Stomach (tissue), 4 donors: ENCODE measurements at regions not wholly inside any gene's neighbourhood (a gene's known extent, or its start where the extent isn't known, plus 50 kb on each side); places are given as distances from the start of the nearest gene placed in this dataset.

Source experiments
- CTCF ChIP-seq, 7 experiments: fragments of 450-650 bp in 4 of 7; fragments of 200-600 bp in 3 of 7; sonication (generic) in 3 of 7; IDR thresholded peaks; one replicate each; pipeline ENCODE4 v1.5.1; 2016 to 2019; ENCODE audit warnings: antibody characterized with exemption in 7 of 7, control low read depth in 2 of 7, mild to moderate bottlenecking in 1 of 7
- EP300 ChIP-seq: sonication (generic); formaldehyde crosslinking; IDR thresholded peaks from one replicate; pipeline ENCODE4 v1.6.1; 2017; ENCODE audit warnings: antibody characterized with exemption

DNA sequence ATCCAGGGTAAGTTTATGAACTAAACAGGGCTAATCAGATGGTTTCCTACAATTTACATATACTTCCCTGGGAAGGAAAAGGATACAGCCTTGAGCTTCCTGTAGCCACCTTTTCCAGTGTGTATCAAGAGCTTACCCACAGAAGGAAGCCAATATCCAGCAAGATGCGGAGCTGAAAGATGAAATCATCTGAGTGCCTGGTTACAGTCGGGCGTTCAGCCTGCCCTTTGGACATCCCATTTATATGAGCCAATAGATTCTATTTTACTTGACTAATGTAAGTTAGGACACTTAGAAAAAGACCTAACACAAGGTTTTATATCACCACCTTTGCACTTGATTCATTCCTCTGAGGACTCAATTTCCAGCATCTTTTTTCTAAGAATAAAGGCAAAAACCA, 108.2 kb downstream of the UCHL5 start:
- TF ChIP-seq EP300: no peak
- no peak for TF ChIP-seq CTCF (IDR thresholded peaks at IDR 0.05)
